ENCODE measurements at regions not wholly inside any gene's neighbourhood (a gene's known extent, or its start where the extent isn't known, plus 50 kb on each side); places are given as distances from the start of the nearest gene placed in this dataset.

DNA sequence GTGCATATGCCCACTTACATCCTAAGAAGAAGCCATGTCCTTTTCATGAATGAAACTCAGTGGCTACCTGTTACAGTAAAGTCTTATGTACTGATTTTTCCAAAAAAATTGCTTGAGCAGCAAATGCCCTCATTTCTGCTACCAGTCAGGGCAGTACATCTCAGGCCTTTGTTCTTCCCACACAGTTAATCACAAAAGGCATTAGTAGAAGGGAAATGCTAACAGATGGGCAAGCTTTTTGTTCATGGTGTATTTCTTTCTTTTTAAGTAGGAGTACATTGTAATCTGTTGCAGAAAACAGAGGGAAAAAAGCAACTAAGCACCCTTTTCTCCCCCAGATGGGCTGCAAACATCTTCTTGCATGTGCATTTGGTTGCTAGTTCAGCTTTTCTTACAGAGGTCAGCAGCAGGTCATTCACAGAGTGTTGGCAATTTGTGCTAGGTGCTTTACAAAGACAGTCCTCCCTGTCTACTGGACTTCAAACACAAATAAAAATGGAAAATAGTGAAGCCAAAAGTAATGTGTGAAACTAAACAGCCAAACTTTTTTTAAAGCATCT is 373.4 kb downstream of the PRDM5 start:
- no peak for FAIRE-seq
- TF ChIP-seq POLR2A (IDR thresholded peaks at IDR 0.05; ENCODE audit: low read depth, low read length): no peak

DNA sequence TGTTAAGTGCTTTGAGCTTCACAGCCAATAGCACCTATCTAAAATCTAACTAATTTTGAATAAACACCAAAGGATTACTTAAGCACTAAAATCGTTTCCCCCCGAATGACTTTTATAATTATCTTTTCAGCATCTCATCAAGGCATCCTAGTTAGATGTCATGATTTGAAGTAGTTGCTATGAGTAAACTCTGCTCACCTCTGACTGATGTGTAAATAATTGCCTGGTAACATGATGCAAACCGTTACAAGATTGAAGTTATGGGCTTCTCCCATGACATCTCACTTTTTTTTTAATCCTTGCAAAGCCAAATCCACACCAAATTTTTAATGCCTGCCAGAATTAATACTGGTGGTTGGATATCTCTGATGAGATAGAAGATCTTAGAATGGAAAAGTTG is 377.1 kb downstream of the PRDM5 start:
- no peak for TF ChIP-seq POLR2A (IDR thresholded peaks at IDR 0.05; ENCODE audit: low read depth, low read length)
- FAIRE-seq: no peak

More for the DNA sequence above, 373.4 kb downstream of the PRDM5 start:
- DNase-seq (ENCODE audit: insufficient read length, low spot score): no peak

DNA sequence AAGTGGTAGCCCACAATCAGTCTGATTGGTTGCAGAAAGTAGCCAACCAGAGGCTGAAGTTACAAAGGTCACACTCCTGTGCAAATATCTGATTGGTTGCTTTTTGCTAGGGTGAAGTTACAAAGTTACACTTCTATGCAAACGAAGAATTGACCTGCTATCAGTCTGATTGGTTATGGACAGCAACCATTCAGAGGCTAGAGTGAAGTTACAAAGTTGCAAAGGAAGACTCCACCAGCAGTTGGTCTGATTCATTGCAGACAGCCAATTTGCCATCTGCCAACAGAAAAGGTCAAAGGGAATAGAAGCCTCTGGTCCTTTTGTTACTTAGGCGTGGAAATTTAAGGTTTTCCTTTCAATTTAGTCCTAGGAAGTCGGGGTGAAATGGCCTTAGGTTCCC is 377.7 kb downstream of the PRDM5 start:
- TF ChIP-seq POLR2A (IDR thresholded peaks at IDR 0.05; ENCODE audit: low read depth, low read length): no peak
- DNase-seq (ENCODE audit: insufficient read length, low spot score): no peak
- no peak for FAIRE-seq

More for the DNA sequence above, 377.1 kb downstream of the PRDM5 start:
- no peak for DNase-seq (ENCODE audit: insufficient read length, low spot score)

DNA sequence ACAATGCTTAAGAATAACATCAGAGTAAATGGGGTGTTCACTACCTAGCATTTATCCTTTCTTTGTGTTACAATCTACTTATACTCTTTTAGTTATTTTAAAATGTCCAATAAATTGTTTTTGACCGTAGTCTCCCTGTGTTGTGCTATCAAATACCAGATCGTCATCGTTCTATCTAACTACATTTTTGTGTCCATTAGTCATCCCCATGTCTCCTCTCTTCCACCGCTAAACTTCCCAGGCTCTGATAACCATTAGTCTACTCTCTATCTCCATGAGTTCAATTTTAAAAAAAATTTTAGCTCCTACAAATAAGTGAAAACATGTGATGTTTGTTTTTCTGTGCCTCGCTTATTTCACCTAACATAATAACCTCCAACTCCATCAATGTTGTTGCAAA is 381.9 kb downstream of the PRDM5 start:
- no peak for FAIRE-seq
- no peak for TF ChIP-seq POLR2A (IDR thresholded peaks at IDR 0.05; ENCODE audit: low read depth, low read length)
- DNase-seq (ENCODE audit: insufficient read length, low spot score): no peak

DNA sequence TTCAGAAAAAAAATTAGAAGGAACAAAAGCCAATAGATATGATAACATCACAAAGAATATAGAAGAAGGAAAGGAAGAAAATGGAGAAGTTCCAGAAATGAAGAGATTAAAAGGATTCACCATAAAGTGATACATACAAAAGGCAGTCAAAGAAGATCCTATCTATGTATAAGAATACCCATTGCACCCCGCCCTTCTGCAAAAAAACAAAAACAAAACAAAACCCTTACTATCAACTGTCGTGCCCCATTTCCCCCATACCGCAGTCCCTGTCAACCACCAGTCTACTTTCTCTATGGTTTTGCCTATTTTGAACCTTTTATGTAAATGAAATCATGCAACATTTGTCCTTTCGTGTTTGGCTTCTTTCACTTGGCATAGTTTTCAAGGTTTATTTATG is 385.6 kb downstream of the PRDM5 start:
- TF ChIP-seq POLR2A (IDR thresholded peaks at IDR 0.05; ENCODE audit: low read depth, low read length): no peak
- no peak for DNase-seq (ENCODE audit: insufficient read length, low spot score)
- FAIRE-seq: no peak

DNA sequence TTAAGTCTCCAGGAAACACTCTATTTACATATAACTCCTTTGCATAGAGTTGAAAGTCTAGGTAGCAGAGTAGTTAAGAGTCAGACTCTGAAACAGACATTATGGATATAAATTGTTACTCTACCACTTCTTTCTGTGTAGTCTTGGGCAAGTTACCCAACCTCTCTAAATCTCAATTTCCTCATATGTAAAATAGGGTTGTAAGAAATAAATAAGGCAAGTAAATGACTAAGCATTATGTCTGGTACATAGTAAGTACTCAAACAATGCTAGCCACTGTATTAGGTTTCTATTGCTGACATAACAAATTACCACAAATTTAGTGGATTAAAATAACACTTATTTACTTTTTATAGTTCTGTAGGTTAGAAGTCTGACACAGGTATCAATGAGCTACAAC is 394.1 kb downstream of the PRDM5 start:
- TF ChIP-seq POLR2A (IDR thresholded peaks at IDR 0.05; ENCODE audit: low read depth, low read length): no peak
- FAIRE-seq (no peak), DNase-seq (ENCODE audit: insufficient read length, low spot score) (no peak)

DNA sequence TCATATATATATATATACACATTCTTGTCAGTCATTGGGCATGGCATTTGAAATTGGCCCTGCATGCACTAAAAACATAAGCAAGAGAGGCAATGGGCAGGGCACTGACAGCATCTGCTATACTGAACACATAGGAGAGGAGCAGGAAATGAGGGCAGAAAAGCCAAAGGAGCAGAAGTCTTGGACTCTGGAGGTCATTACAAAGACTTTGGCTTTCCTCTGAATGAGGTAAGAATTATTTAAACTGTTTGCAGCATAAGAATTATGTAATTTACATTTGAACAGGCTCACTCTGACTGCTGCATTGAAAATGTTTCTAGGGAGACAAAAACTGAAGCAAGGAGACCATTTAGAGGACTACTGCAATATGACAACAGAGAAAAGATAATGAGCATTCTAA is 396.5 kb downstream of the PRDM5 start:
- no peak for TF ChIP-seq POLR2A (IDR thresholded peaks at IDR 0.05; ENCODE audit: low read depth, low read length)
- DNase-seq (ENCODE audit: insufficient read length, low spot score) (no peak), FAIRE-seq (no peak)

DNA sequence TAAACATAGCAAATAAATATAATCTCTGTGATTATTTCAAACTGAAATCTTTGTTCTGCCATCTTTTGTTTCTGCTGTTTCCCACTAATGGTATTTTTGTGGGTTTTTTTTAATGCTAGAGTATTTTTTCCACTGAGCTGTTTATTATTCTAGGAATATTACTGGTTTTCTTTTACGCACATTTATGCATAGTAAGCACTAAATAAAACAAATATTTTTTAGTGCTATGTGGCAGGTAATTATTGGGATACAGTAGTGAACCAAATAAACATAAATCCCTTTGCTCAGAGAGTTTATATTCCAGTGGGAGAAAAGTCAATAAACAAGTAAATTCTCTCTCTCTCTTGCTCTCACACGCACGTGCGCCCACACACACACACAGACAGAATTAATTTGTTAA is 397.4 kb downstream of the PRDM5 start:
- DNase-seq (ENCODE audit: insufficient read length, low spot score): no peak
- no peak for FAIRE-seq
- no peak for TF ChIP-seq POLR2A (IDR thresholded peaks at IDR 0.05; ENCODE audit: low read depth, low read length)

DNA sequence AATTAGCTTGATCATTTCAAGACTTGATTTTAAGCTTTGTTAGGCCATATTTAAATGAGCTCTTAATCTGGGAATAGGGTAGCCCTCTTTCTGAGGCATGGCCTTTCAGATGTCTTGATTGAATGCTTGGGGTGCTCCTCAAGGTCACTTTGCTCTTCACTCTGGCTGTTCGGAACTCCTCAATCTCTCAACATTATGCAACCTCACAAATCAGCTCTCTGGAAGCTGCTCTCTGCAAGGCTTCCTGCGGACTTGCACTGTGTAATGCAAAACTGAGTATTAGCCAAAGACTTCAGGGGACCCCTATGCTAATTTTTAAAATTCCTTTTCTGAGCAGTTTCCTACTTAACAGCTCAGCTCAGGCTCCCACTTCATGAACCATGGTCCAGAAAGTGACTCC is 398.3 kb downstream of the PRDM5 start:
- FAIRE-seq (no peak), DNase-seq (ENCODE audit: insufficient read length, low spot score) (no peak)
- no peak for TF ChIP-seq POLR2A (IDR thresholded peaks at IDR 0.05; ENCODE audit: low read depth, low read length)

DNA sequence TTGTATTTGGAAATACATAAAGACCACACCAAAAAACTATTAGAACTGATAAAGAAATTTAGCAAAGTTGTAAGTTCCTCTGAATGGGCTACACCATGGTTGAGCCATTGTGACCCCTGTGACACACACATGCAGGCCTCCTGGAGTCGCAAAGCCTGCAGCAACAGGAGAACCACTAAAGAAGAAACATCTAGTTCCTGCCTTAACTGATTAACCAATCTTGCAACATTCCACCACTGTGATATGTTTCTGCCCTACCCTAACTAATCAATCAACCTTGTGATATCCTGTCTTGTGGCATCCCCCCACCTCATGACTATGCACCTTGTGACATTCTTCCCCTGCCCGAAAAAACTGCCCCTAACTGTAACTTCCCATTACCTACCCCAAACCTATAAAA is 401.8 kb downstream of the PRDM5 start:
- no peak for TF ChIP-seq POLR2A (IDR thresholded peaks at IDR 0.05; ENCODE audit: low read depth, low read length)
- FAIRE-seq (no peak), DNase-seq (ENCODE audit: insufficient read length, low spot score) (no peak)

DNA sequence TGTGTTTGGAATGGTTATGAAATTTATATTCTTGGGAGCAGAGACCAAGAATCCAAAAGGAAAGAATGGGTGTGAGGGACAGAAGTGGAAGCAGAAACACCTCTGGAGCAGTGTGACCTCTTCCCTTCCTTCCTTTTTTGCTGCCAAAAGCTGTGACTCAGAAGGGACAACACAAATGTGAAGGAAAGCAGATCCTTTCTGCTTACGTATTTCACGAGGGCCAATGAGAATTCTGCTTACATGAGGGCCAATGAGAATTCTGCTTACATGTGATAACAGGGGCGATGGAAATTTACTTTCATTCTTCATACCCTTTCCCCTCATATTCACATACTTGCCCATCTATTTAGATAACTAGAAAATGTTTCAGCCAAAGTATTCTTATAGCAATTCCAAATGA is 404.6 kb downstream of the PRDM5 start:
- TF ChIP-seq POLR2A (IDR thresholded peaks at IDR 0.05; ENCODE audit: low read depth, low read length): no peak
- FAIRE-seq (peak; percentile 91), DNase-seq (ENCODE audit: insufficient read length, low spot score) (peak; percentile 2)

DNA sequence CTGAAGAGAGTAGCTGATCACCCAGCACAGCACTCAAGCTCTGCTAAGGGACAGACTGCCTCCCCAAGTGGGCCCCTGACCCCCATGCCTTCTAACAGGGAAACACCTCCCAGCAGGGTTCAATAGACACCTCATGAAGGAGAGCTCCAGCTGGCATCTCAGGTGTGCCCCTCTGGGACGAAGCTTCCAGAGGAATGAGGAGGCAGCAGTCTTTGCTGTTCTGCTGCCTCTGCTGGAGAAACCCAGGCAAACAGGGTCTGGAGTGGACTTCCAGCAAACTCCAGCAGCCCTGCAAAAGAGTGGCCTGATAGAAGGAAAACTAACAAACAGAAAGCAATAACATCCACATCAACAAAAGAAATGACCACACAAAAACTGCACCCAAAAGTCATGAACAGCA is 412.8 kb downstream of the PRDM5 start:
- no peak for FAIRE-seq
- no peak for TF ChIP-seq POLR2A (IDR thresholded peaks at IDR 0.05; ENCODE audit: low read depth, low read length)
- DNase-seq (ENCODE audit: insufficient read length, low spot score): no peak

DNA sequence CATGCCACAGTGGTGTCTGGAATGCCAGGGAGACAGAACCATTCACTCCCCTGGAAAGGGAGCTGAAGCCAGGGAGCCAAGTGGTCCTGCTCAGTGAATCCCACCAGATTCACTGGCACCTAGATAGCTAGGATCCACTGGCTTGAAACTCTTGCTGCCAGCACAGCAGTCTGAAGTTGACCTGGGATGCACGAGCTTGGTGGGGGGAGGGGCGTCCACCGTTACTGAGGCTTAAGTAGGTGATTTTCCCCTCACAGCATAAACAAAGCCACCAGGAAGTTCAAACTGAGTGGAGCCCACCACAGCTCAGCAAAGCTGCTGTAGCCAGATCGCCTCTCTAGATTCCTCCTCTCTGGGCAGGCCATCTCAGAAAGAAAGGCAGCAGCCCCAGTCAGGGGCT is 413.3 kb downstream of the PRDM5 start:
- no peak for TF ChIP-seq POLR2A (IDR thresholded peaks at IDR 0.05; ENCODE audit: low read depth, low read length)
- no peak for FAIRE-seq
- DNase-seq (ENCODE audit: insufficient read length, low spot score): no peak

DNA sequence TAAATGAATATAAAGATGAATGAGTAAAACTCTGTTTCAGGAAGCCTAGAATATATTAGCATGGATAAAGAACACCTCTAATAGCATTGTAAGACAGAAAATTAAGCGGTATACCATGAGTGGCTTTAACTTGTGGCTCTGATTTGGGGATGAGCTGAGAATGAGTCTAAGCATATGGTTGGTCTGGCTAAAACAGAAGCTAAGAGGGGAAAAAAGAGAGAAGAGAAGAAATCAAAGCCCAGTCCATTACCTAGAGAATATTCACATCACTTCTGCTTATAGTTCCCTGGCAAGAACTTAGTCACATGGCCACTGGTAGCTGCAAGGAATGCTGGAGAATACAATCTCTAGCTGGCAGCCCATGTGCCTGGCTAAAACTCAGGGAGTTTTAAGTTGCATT is 414.5 kb downstream of the PRDM5 start:
- FAIRE-seq (no peak), DNase-seq (ENCODE audit: insufficient read length, low spot score) (no peak)
- TF ChIP-seq POLR2A (IDR thresholded peaks at IDR 0.05; ENCODE audit: low read depth, low read length): no peak

DNA sequence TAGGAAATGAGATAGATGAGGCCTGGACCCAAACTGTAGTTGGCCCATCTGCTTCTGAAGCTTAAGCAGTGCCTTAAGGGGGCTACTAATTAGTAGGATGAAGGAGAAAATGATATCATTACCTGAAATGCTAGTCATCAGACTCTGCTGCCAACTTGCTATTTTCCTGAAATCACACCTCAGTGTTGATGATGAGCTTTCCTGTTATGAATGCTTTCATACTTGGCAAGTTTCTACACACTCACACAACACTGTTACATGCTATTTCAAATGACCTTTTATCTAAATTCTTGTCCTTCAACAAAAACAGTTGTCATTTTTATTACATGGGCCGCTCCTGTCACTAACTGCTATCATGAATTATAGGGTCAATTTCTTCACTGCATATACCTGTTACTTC is 416.0 kb downstream of the PRDM5 start:
- TF ChIP-seq POLR2A (IDR thresholded peaks at IDR 0.05; ENCODE audit: low read depth, low read length): no peak
- no peak for DNase-seq (ENCODE audit: insufficient read length, low spot score)
- no peak for FAIRE-seq

DNA sequence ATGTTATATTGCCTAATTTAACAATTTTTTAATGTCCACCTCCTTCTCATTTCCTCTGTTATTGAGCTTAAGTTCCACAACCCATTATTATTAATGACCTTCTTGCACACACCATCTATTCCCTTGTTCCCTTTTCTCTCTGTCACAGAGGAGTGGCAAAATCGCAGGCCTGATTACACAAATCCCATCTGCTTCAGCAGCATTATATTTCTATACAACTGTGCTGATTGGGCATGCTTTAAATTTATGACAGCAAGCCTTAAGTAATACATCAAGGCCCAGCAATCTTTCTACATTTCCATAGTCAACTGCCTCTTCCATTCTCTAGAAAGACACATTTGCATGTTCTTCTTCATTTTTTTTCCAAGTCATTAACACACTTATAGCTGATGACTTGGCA is 423.8 kb downstream of the PRDM5 start:
- no peak for FAIRE-seq
- DNase-seq (ENCODE audit: insufficient read length, low spot score): no peak
- no peak for TF ChIP-seq POLR2A (IDR thresholded peaks at IDR 0.05; ENCODE audit: low read depth, low read length)
